ENCODE measurements at regions not wholly inside any gene's neighbourhood (a gene's known extent, or its start where the extent isn't known, plus 50 kb on each side); places are given as distances from the start of the nearest gene placed in this dataset.

DNA sequence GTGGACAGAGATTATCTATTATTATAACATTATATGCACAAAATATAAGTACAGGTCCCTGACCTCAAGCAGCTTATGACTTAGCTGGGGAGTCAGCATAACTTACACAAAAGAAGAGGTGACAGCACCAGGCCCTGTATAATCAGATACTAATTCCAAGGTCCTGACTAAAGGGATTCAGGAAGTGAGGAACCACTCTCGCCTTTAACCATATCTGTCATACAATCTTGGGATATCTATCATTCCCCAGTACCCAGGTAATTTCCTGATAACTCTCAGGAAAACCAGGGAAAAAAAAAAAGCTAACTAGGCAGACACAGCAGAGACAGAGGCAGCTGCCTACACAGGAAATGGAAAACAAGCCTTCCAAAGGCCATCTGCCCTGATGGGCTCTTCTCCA, 78.5 kb upstream of the CAMK1G start:
- no peak for TF ChIP-seq TAF1 (IDR thresholded peaks at IDR 0.05; ENCODE audit: borderline replicate concordance, insufficient read depth, low read length)
- TF ChIP-seq SIN3A (IDR thresholded peaks at IDR 0.05; ENCODE audit: borderline replicate concordance, insufficient read depth, low read length), result no peak
- TF ChIP-seq, protein P1, sequence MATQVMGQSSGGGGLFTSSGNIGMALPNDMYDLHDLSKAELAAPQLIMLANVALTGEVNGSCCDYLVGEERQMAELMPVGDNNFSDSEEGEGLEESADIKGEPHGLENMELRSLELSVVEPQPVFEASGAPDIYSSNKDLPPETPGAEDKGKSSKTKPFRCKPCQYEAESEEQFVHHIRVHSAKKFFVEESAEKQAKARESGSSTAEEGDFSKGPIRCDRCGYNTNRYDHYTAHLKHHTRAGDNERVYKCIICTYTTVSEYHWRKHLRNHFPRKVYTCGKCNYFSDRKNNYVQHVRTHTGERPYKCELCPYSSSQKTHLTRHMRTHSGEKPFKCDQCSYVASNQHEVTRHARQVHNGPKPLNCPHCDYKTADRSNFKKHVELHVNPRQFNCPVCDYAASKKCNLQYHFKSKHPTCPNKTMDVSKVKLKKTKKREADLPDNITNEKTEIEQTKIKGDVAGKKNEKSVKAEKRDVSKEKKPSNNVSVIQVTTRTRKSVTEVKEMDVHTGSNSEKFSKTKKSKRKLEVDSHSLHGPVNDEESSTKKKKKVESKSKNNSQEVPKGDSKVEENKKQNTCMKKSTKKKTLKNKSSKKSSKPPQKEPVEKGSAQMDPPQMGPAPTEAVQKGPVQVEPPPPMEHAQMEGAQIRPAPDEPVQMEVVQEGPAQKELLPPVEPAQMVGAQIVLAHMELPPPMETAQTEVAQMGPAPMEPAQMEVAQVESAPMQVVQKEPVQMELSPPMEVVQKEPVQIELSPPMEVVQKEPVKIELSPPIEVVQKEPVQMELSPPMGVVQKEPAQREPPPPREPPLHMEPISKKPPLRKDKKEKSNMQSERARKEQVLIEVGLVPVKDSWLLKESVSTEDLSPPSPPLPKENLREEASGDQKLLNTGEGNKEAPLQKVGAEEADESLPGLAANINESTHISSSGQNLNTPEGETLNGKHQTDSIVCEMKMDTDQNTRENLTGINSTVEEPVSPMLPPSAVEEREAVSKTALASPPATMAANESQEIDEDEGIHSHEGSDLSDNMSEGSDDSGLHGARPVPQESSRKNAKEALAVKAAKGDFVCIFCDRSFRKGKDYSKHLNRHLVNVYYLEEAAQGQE (IDR thresholded peaks at IDR 0.05; ENCODE audit: insufficient read depth in 1 of 2, low read depth in 2 of 2, low read length in 2 of 2), result no peak
- TF ChIP-seq POLR2AphosphoS5 (IDR thresholded peaks at IDR 0.05; ENCODE audit: low read depth, low read length), result no peak

All from PFSK-1 (cell line).